ENCODE measurements at regions not wholly inside any gene's neighbourhood (a gene's known extent, or its start where the extent isn't known, plus 50 kb on each side); places are given as distances from the start of the nearest gene placed in this dataset.

- no peak for DNase-seq (ENCODE audit: low spot score)
These were observed 500.8 kb upstream of the WWC1 start for GRCh38 chr5:167790462-167791260.

GRCh38 chr5:167792514-167792913, 498.9 kb upstream of the WWC1 start:
- no peak for DNase-seq (ENCODE audit: low spot score)

- DNase-seq (ENCODE audit: low spot score): no peak
These were observed 497.7 kb upstream of the WWC1 start for GRCh38 chr5:167793700-167794099.

GRCh38 chr5:167794121-167794520, 497.3 kb upstream of the WWC1 start:
- no peak for DNase-seq (ENCODE audit: low spot score)

GRCh38 chr5:167796672-167797071, 494.8 kb upstream of the WWC1 start:
- no peak for DNase-seq (ENCODE audit: low spot score)

- no peak for DNase-seq (ENCODE audit: low spot score)
These were observed 493.5 kb upstream of the WWC1 start for GRCh38 chr5:167797933-167798332.

- DNase-seq (ENCODE audit: low spot score): no peak
These were observed 493.0 kb upstream of the WWC1 start for GRCh38 chr5:167798448-167798847.

GRCh38 chr5:167800427-167800826, 491.0 kb upstream of the WWC1 start:
- no peak for DNase-seq (ENCODE audit: low spot score)

- no peak for DNase-seq (ENCODE audit: low spot score)
These were observed 489.4 kb upstream of the WWC1 start for GRCh38 chr5:167801999-167802398.

GRCh38 chr5:167802755-167803431, 488.6 kb upstream of the WWC1 start:
- no peak for DNase-seq (ENCODE audit: low spot score)

GRCh38 chr5:167804512-167805220, 486.8 kb upstream of the WWC1 start:
- DNase-seq (ENCODE audit: low spot score): no peak

- DNase-seq (ENCODE audit: low spot score): no peak
These were observed 480.9 kb upstream of the WWC1 start for GRCh38 chr5:167810573-167810972.

- no peak for DNase-seq (ENCODE audit: low spot score)
These were observed 478.6 kb upstream of the WWC1 start for GRCh38 chr5:167812871-167813270.

- no peak for DNase-seq (ENCODE audit: low spot score)
These were observed 478.1 kb upstream of the WWC1 start for GRCh38 chr5:167813389-167813788.

- DNase-seq (ENCODE audit: low spot score): no peak
These were observed 477.4 kb upstream of the WWC1 start for GRCh38 chr5:167814040-167814439.

- no peak for DNase-seq (ENCODE audit: low spot score)
These were observed 476.6 kb upstream of the WWC1 start for GRCh38 chr5:167814828-167815227.

- no peak for DNase-seq (ENCODE audit: low spot score)
These were observed 475.1 kb upstream of the WWC1 start for GRCh38 chr5:167816354-167816753.

- no peak for DNase-seq (ENCODE audit: low spot score)
These were observed 474.6 kb upstream of the WWC1 start for GRCh38 chr5:167816864-167817263.

- DNase-seq (ENCODE audit: low spot score): no peak
These were observed 472.0 kb upstream of the WWC1 start for GRCh38 chr5:167819406-167819805.

- no peak for DNase-seq (ENCODE audit: low spot score)
These were observed 471.1 kb upstream of the WWC1 start for GRCh38 chr5:167820101-167820990.

- no peak for DNase-seq (ENCODE audit: low spot score)
These were observed 470.3 kb upstream of the WWC1 start for GRCh38 chr5:167821151-167821550.

- no peak for DNase-seq (ENCODE audit: low spot score)
These were observed 469.8 kb upstream of the WWC1 start for GRCh38 chr5:167821669-167822068.

Measured in RKO (cell line).